GM21737 (cell line): ENCODE measurements at regions not wholly inside any gene's neighbourhood (a gene's known extent, or its start where the extent isn't known, plus 50 kb on each side); places are given as distances from the start of the nearest gene placed in this dataset.

Source experiments
- ATAC-seq: cut with Tn5 transposase; IDR thresholded peaks from one replicate; pipeline ENCODE4 v1.9.1; 2021; ENCODE audit warnings: mild to moderate bottlenecking, moderate library complexity; ENCODE audit not compliant: unreplicated experiment

DNA sequence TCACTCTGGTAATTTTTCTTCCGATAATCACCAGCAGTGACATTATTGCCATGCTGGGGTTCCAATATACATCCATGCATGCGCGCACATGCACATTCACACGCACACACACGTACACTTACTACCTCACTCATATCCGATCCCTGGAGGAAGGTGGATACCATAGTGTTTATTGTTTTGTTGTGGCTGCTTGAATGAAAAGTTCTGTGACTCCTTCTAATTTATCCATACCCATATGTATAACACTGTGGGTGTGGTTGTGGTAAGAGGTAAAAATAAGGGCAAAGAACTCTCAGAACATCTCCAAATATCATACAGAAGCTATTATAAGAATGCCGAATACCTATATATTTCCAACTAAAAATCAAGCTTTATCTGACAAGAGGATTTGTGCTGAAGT lies 407.8 kb upstream of the PODXL start:
- ATAC-seq = no peak

DNA sequence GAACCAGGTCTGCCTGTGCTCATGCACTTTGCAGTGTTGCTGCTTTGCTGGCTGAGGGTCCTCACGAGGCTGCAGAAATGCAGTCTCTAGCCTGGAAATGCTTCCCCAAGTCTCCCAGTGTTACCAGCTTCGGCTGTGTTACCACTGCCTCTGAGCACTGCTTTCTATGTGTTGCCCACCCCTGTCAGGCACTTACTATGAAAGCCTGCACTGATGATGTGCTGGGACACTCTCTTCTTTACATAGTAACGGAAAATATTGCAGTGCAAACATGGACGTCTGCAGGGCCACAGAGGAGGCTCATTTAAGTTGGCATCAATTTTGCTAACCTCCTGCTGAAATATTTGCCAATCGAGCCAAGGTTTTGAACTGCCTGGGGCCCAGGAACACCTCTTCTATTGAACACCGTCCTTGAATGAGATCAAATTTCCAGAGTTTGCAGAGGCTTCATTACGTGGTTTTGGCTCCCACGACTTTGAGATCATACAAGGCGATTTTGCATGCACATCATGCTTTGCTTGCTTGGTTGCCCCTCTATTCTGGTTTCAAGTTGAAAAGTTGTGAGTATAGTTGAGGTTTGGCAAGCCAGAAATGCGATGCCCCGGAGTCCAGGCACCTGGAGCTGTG lies 404.7 kb upstream of the PODXL start:
- ATAC-seq = no peak

DNA sequence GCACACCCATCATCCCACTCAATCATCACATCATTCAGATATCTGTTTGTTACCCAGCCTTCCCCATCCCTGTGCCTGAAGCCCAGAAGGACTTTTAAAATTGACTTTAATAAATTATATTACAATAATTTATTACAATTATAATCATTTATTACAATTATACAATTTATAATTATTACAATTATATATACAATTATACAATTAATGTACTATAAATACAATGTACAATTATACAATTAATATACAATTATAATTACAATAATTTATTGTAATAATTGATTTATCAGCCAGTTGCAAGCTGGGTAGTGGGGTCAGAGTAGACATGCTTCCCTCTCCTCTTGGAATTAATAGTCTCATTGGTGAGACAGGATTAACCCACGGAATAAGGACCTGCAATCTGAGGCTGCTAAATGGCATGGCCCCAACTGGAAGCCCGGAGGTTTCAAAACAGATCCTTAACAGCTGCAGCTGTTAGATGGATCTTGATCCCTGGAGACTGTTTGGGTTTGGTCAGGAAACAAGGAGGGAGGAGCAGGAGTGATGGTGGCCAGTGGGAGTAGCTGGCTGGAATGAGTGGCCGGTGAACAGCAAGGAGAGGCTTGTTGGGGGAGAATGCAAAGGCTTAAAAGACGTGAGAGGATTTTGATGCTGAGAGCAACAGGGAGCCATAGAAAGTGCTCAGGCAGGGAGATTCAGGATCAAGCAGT lies 402.8 kb upstream of the PODXL start:
- ATAC-seq = no peak

DNA sequence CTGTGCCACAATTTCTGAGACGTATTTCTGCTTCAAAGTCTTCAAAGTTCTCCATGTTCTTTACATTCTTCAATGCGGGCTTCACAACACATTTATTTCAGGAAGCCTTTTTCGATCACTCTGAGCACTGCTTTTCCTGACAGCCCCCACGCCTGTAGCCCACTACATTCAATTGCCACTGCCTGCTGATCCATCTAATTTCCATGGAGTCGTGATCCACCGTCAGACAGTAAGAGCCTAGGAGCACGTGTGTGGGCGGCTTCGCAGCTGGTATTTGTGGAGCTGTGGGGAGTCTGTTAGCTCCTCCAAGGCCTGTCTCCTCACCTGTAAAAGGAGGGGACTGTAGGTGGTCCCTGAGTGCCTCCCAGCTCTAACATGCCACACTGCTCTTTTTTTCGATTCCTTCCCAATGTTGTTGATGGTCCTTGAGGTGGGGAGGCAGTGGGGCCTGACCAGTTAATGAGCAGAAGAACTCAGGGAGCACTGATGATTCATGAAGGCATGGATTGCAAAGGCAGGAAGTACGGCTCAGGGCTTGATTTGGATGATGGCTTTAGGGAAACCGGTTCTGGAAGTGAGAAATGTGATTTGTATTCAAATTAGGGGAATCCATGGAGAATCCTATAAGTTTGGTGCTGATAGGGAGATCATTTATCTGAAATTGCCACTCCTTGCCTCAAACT lies 401.1 kb upstream of the PODXL start:
- no peak for ATAC-seq

DNA sequence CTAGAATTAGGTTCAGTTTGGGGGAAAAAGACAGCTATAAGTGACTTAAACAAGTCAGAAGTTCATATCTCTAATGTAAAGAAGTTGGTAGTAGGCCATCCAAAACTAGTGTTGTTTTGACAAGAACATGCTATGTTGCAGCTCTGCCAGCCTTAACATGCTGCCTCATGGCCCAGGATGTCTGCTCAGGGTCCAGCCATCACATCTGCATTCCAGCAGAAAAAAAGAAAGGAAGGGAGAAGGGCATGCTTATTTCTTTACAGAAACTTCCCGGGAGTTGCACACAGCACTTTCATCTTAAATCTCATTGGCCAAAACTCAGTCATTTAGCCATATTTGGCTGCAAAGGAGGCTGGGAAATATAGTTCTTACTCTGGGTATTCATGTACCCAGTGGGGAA lies 400.4 kb upstream of the PODXL start:
- no peak for ATAC-seq

DNA sequence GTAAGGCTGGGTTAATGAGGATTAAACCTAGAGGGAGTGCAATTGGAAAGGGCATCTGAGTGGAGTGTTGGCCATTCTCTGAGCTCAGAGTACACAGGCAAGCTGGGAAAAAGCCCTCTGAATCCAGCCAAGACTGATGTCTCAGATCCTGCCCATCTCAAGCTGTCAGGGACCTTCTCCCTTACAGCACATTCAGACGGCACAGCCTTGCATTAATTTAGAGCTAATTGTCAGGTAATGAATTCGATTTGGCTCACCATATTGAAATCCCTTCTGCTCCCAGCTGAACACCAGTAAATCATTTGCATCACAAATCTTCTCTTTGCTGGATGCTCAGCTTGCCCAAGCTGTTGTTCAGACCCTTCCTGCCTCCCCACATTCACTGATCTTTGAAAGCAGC lies 399.3 kb upstream of the PODXL start:
- no peak for ATAC-seq

DNA sequence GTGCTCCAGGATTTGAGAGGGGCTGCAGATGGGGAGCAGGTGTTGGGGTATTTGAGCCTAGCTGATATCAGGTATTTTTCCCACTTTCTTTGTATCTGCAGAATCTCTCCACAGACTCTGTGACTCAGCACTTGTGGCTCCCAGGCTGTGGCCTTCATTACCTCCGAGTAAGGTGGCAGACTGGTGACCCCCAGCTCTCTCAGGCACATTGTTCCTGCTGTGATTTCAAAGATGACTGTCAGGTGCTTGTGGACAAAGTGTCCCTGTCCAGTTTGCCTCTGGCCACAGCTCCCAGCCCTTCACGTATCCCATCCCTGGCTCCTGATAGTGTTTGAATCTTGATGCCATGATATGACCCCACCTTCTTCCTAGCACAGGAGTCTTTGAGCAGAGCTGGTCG lies 396.8 kb upstream of the PODXL start:
- no peak for ATAC-seq

DNA sequence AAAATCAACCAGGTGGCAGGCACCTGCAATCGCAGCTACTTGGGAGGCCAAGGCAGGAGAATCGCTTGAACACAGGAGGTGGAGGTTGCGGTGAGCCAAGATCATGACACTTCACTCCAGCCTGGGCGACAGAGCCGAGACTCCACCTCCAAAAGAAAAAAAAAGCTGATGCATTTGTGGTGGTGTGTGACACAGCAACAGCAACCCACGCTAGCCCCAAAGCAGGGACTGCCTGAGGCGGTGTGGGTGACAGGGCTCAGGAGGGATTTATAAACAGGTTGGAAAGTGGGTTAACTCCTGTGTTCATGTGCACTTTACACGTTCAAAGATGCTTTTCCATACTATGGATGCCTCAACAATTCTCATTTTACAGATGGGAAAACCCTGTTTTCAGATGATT lies 395.9 kb upstream of the PODXL start:
- no peak for ATAC-seq

DNA sequence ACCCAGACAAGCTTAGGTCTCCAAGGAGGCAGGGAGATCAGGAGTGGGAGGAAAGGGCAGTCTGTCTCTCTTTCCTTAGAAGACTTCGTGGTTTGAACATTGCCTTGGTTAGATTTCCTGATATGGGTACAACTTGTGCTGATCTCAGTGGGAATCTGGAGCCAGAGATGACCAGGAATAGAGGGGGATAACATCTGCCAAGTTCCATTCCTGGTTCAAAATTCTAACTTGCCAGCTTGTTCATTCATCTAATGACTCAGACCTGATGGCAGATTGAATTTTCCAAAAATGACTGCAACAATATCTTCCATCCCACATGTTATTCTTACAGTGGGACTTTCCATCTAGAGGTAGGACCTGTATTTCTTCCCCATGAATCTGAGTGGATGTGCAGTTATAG lies 394.3 kb upstream of the PODXL start:
- ATAC-seq = no peak

DNA sequence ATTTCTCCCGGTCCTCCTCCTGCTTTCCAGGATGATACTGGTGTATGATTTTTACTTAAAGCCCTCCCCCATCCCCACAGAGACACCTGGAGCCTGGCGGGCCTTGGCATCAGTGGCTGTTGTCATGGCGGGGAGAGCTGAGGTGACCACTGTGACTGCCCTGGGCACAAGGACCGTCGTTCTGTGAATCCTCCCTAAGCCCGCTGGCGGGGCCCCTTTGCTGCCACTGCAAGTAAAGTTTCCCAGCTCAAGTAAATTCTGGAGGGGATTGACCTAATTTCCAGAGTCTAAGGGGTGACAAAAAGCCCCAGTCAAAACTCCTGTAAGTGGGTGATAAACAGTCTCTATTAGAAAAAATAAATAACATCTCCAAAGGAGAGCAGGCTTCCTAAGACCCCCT lies 393.2 kb upstream of the PODXL start:
- ATAC-seq = no peak

DNA sequence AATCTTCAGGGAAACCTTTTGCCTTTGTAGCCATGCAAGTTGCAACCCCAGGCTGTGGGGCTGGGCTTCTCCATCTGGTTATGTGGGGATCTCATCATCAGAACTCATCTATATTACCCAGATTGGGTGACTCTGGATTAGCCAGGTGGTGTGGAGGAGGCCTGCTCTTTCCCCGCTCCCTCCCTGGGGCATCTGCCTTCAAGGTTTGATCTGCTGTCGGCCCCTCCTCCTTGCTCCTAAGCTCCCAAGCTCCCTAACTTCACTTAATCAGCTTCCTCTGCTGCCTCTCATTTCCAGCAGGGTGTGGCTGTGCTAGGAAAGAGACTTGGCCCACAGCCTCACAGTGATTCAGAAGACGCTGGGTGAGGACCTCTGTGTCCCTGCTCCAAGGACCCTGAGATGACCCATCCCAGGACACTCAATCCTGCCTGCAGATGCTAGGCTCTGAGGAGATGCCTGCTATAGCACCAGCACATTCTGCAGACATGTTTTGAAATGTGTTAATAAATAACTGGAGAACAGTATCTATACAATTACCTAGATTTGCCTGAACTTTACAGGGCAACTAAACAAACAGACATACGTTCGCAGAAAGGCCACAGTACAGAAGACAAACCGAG lies 392.1 kb upstream of the PODXL start:
- no peak for ATAC-seq

DNA sequence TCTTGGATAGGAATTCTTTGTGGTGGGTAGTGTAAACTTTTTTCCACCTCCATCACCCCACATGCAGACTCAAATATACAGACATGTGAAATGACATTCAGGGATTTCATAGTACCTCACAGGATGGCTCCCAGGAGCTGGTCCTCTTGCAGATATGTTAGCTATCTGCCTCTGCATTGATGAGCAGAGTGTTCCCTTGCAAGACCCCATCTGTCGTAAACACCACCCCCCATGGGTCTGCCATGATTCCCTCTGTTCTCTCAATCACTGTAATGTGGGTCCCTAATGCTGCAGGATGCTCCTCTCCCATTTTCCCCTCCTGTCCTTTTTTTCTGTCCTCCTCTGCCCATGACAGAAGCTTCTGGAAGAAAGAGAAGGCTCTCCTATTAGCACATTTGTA lies 391.2 kb upstream of the PODXL start:
- no peak for ATAC-seq

DNA sequence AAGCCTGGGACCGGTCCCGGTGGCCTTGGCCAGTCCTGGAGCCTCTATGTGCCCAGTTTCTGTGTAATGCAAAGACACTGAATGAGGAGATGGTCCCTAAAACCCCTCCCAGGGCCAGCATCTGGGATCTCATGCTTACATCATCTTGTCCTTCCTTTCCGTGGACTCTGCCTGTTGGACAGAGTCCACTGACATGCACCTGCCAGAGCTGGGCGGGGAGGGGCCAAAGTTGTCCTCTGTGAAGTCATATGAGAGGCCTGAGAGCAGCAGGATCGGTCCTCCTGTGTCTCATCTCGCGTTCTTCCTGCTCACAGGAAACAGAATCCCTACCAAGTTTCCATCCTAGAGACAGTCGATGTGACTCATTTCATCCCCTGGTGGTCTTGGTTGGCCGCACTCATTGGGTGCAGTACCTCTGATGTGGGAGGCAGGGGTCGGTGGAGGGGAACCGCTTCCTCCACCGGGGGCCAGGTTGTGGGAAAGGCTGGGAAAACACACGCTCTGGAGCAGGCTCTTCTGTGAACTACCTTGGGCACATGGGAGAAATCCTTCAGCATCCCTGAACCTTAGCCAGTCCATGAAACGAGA lies 389.6 kb upstream of the PODXL start:
- ATAC-seq = no peak

DNA sequence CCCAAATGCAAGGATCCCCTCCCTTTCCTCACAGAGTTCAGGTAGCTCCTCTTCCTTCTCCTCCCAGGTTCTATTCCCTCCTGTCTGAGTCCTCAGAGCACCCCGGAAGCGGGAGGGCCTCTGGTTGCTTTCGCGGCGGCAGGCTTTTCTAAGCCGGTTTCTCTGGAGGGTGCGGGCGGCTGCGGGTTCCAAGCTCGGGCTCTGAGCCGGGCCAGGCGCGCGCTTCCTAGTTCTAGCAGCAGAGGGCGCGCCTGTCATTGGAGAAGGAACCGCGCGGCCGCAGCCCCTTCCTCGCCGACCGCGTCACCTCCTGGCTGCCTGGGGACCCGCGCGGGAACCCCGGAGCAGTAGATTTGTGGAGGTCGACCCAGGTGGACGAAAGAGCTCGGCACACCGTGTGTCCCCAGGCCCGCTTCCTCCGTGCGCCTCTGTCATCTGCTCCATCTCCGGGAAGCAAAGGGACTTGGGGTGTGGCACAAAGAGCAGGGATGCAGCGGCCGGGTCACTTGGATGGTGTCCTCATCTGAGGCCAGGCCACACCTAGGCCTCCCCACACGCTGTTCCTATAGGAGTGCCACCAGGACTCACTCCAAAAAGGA lies 389.0 kb upstream of the PODXL start:
- ATAC-seq = no peak

DNA sequence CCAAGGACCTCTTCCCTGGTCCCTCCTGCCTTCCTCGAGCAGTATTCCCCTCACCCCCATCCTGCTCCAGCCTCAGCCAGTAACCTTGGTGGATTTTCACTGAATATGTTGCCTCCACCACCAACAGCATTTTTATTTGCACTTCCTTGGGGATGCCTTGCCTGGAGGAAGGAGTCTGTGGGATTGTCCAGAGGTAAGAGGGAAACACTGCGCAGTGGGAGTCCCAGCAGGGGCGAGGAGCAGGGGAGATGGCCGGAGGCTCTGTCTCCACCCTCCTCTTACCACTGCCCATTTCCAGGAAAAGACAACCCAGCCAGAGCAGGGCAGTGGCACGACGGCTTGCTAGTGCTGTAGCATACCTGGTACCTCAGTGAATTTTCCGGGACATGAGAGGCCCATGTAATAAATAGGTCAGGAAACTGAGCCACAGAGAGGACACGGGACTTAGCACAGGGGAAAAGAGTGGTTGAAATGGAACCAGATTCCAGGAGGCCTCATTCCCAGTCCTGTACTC lies 388.2 kb upstream of the PODXL start:
- no peak for ATAC-seq

DNA sequence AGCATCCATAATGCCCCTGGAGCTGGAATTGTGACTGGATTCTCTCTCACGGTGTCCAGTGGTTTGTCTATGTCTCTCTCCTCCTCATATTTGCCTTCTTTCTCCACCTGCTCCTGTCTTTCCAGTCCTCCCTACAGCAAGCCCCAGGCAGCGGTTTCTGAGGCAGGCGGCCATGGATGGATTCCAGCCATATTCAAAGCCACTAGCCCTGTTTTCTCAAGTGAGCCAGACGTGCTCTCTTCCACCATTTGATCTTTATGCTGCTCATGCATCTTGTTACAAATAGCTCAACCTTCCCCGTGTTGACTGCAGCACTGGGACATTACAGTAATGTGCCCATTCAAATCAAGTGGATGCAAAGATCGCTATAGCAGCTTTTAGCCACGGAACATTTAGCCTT lies 387.2 kb upstream of the PODXL start:
- no peak for ATAC-seq

DNA sequence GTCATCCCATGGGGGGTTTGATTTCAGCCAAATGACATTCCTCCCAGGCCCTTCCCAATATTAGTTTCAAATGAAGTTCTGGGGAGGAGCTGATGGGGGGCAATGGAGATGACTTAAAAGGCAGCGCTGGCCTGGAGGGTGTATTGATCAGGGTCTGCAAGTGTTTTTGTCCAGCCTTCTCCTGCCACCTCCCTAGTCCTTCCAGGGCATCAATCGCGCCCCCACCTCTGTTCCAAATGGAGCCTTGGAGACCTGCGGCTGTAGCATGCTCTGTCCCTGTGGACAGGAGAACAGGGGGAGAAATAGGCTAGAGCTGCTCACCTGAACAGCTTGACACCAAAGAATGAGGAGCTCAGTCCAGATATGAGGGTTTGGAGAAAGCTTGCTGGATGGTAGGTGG lies 386.8 kb upstream of the PODXL start:
- ATAC-seq = no peak

DNA sequence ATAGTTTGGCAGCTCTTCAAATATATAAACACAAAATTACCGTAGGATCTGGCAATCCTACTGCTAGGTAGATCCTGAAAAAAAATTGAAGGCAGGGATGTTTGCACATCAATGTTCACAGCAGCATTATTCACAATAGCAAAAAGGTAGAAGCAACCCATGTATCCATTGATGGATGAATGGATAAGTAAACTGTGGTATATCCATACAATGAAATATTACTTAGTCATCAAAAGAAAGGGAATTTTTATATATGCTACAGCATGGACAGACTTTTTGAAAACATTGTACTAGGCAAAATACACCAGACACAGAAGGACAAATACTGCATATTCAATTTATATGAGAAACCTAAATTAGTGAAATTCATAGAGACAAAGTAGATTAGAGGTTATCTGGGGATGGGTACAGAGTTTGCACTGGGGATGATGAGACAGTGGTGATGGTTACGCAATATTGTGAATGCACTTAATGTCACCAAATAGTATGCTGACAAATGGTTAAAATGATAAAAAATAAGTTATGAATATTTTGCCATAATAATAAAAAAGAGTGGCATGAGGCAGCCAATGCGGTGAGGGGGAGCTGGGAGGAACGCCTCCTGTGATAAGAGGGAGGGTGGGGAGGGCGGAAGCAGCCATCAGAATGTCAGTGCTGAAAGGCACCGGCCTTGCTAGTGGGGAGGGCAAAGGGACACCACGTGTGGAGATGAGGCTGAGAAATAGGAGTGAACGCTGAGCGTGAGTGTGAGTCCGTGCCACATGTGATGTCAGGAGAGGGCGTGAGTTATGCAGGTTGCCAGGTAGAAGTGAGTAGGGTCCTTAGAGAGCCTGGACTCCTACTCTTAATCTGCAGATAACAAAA lies 386.1 kb upstream of the PODXL start:
- ATAC-seq = no peak

DNA sequence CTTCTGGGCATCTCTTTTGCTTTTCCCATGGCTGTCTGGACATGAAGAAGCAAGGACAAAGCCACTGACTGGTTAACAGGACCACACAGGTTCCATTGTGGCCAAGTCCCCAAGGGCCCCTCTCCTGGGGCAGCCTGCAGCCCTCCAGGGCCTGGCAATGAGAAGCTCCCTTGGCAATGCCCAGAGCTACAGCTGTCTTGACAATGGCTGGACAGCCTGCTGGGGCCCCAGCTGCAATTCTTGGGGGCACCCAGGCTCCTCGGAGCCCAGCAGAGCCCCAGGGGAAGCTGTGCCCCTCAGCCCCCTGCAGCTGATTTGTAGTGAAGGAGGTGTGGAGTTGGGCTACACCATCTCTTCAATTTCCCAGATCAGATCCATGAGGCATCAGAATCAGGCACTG lies 384.9 kb upstream of the PODXL start:
- no peak for ATAC-seq

DNA sequence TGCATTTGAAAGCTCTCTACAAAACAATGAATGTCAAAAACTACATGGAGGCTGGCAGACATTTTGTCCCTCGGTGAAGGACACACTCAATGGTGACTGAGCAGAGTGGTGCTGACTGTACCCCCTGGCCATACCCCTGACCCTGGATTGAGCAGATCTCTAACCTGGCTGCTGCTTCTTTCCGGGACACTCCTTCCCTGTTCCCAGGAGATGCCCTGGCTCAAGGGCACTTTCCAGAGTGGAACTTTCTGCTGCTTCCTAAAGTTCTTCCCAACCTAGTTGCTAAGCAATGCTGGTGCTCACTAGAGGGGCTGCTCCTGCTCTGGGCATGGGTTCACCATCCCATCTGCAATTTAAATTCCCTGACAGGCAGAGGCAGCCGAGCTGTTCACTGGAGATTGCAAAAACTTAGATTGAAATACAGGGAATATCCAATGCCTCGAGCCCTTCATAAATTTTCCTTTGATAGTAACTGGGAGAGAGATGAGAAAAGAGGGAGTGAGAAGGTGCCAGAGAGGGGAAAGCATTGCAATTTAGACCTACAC lies 384.3 kb upstream of the PODXL start:
- no peak for ATAC-seq
